ENCODE measurements at regions not wholly inside any gene's neighbourhood (a gene's known extent, or its start where the extent isn't known, plus 50 kb on each side); places are given as distances from the start of the nearest gene placed in this dataset.

DNA sequence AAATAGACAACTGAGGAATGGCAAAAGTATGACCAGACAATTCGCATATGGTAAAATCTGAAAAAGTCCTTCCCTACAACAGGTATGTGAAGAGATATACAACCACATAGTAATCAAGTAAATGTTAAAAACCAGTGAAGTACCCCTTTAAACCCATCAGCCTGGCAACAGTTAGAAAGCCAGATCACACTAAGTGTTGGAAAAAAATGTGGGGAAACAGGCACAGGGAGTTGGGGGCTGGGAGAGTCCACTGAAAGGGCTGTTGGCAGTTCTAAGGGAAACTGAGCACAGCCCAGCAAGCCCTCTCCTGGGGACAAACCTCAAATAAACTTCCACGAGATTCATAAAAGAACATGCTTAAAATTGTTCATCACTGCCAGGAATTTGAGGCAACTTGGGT, 242.1 kb downstream of the BUD13 start:
- TF ChIP-seq RAD21 (IDR thresholded peaks at IDR 0.05; ENCODE audit: low read depth) (no peak), CEBPB (IDR thresholded peaks at IDR 0.05) (no peak), YY1 (IDR thresholded peaks at IDR 0.05; ENCODE audit: low read depth) (no peak), USF1 (IDR thresholded peaks at IDR 0.05) (no peak), EP300 (IDR thresholded peaks at IDR 0.05; ENCODE audit: borderline replicate concordance) (no peak), FOXM1 (IDR thresholded peaks at IDR 0.05; ENCODE audit: borderline replicate concordance, low read depth) (no peak), EGR1 (IDR thresholded peaks at IDR 0.05) (no peak), NFIC (IDR thresholded peaks at IDR 0.05) (no peak), TEAD4 (IDR thresholded peaks at IDR 0.05) (no peak), TAF1 (IDR thresholded peaks at IDR 0.05; ENCODE audit: low read depth) (no peak), ZBTB7A (IDR thresholded peaks at IDR 0.05; ENCODE audit: low read depth) (no peak), TCF12 (IDR thresholded peaks at IDR 0.05; ENCODE audit: low read depth) (no peak), REST (IDR thresholded peaks at IDR 0.05; ENCODE audit: low read depth) (no peak), CREB1 (IDR thresholded peaks at IDR 0.05; ENCODE audit: low read depth) (no peak)
- TF ChIP-seq, protein P1, sequence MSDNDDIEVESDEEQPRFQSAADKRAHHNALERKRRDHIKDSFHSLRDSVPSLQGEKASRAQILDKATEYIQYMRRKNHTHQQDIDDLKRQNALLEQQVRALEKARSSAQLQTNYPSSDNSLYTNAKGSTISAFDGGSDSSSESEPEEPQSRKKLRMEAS (IDR thresholded peaks at IDR 0.05) = no peak

- TF ChIP-seq ZBTB7A (IDR thresholded peaks at IDR 0.05; ENCODE audit: low read depth) (no peak), REST (IDR thresholded peaks at IDR 0.05; ENCODE audit: low read depth) (no peak), NFIC (IDR thresholded peaks at IDR 0.05) (no peak), RAD21 (IDR thresholded peaks at IDR 0.05; ENCODE audit: low read depth) (no peak), CREB1 (IDR thresholded peaks at IDR 0.05; ENCODE audit: low read depth) (no peak), EGR1 (IDR thresholded peaks at IDR 0.05) (no peak), YY1 (IDR thresholded peaks at IDR 0.05; ENCODE audit: low read depth) (no peak), EP300 (IDR thresholded peaks at IDR 0.05; ENCODE audit: borderline replicate concordance) (no peak), TEAD4 (IDR thresholded peaks at IDR 0.05) (no peak), TAF1 (IDR thresholded peaks at IDR 0.05; ENCODE audit: low read depth) (no peak), USF1 (IDR thresholded peaks at IDR 0.05) (no peak), FOXM1 (IDR thresholded peaks at IDR 0.05; ENCODE audit: borderline replicate concordance, low read depth) (no peak), TCF12 (IDR thresholded peaks at IDR 0.05; ENCODE audit: low read depth) (no peak), CEBPB (IDR thresholded peaks at IDR 0.05) (no peak)
- TF ChIP-seq, protein P1 (IDR thresholded peaks at IDR 0.05) = no peak
Observed at GRCh38 chr11:116529271-116529670, 243.5 kb downstream of the BUD13 start.

DNA sequence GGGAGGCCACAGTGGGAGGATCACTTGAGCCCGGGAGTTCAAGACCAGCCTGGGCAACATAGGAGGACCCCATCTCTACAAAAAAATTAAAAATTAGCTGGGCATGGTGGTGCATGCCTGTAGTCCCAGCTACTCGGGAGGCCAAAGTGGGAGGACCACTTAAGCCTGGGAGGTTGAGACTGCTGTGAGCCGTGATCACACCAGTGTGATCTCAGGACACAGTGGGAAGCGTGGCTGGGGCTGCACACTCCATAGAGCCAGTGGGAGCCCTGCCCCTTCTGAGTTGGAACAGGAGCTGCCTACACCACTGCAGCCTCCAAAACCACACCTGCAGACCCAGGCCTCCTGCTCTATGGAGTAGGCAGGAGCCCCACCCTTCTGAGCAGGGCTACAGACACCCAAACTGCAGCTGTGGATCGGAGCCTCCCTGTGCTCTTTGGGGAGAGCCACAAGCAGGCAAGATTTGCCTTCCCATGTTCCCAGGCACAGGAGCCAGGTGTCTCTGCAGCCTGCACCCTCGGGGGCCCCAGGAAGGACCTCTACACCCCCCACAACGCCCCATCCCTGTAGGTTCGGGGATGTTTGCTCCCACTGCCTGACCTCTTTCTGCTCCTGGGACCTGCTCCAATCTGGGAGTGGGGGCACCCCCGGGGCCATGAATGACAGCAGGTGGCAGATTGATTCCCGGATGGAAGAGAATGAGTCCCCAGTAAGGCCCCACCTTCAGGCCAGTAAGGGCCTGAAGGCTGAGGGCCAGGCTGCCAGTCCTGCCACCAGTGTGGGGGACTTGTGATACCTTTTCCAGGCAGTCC, 245.4 kb downstream of the BUD13 start:
- TF ChIP-seq ZBTB7A (IDR thresholded peaks at IDR 0.05; ENCODE audit: low read depth) = no peak
- no peak for TF ChIP-seq RAD21 (IDR thresholded peaks at IDR 0.05; ENCODE audit: low read depth)
- no peak for TF ChIP-seq TAF1 (IDR thresholded peaks at IDR 0.05; ENCODE audit: low read depth)
- TF ChIP-seq NFIC (IDR thresholded peaks at IDR 0.05) = no peak
- TF ChIP-seq, protein P1 (IDR thresholded peaks at IDR 0.05) = no peak
- TF ChIP-seq YY1 (IDR thresholded peaks at IDR 0.05; ENCODE audit: low read depth) = no peak
- TF ChIP-seq TCF12 (IDR thresholded peaks at IDR 0.05; ENCODE audit: low read depth) = no peak
- TF ChIP-seq EP300 (IDR thresholded peaks at IDR 0.05; ENCODE audit: borderline replicate concordance) = no peak
- no peak for TF ChIP-seq EGR1 (IDR thresholded peaks at IDR 0.05)

- no peak for TF ChIP-seq NFIC (IDR thresholded peaks at IDR 0.05)
- TF ChIP-seq CREB1 (IDR thresholded peaks at IDR 0.05; ENCODE audit: low read depth) = no peak
- TF ChIP-seq RAD21 (IDR thresholded peaks at IDR 0.05; ENCODE audit: low read depth) = no peak
- no peak for TF ChIP-seq YY1 (IDR thresholded peaks at IDR 0.05; ENCODE audit: low read depth)
- TF ChIP-seq ZBTB7A (IDR thresholded peaks at IDR 0.05; ENCODE audit: low read depth) = no peak
- TF ChIP-seq CEBPB (IDR thresholded peaks at IDR 0.05) = no peak
- TF ChIP-seq TCF12 (IDR thresholded peaks at IDR 0.05; ENCODE audit: low read depth) = no peak
- no peak for TF ChIP-seq TEAD4 (IDR thresholded peaks at IDR 0.05)
- TF ChIP-seq FOXM1 (IDR thresholded peaks at IDR 0.05; ENCODE audit: borderline replicate concordance, low read depth) = no peak
- TF ChIP-seq REST (IDR thresholded peaks at IDR 0.05; ENCODE audit: low read depth) = no peak
- TF ChIP-seq EGR1 (IDR thresholded peaks at IDR 0.05) = no peak
- TF ChIP-seq TAF1 (IDR thresholded peaks at IDR 0.05; ENCODE audit: low read depth) = no peak
- TF ChIP-seq, protein P1 (IDR thresholded peaks at IDR 0.05) = no peak
- no peak for TF ChIP-seq USF1 (IDR thresholded peaks at IDR 0.05)
- no peak for TF ChIP-seq EP300 (IDR thresholded peaks at IDR 0.05; ENCODE audit: borderline replicate concordance)
Observed at GRCh38 chr11:116525961-116526495, 246.8 kb downstream of the BUD13 start.

Data from Ishikawa (cell line).